ENCODE measurements at regions not wholly inside any gene's neighbourhood (a gene's known extent, or its start where the extent isn't known, plus 50 kb on each side); places are given as distances from the start of the nearest gene placed in this dataset.

DNA sequence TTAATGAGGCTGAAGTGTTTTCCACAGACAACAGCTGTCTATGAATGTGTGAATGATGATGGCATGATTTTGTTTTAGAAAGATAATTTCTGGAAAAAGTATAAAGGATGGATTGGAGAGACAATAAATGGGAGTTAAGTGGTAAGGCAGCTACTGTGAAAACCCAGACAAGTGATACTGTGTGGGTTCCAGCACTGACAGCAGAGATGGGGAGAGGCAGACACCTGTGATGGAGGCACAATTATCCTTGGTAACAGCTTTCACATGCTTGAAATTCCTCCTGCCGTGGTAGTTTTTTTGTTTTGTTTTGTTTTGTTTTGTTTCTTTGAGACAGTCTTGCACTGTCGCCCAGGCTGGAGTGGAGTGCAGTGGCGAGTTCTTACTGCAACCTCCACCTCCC is 189.3 kb downstream of the DEPDC1B start:
- TF ChIP-seq, protein P1, sequence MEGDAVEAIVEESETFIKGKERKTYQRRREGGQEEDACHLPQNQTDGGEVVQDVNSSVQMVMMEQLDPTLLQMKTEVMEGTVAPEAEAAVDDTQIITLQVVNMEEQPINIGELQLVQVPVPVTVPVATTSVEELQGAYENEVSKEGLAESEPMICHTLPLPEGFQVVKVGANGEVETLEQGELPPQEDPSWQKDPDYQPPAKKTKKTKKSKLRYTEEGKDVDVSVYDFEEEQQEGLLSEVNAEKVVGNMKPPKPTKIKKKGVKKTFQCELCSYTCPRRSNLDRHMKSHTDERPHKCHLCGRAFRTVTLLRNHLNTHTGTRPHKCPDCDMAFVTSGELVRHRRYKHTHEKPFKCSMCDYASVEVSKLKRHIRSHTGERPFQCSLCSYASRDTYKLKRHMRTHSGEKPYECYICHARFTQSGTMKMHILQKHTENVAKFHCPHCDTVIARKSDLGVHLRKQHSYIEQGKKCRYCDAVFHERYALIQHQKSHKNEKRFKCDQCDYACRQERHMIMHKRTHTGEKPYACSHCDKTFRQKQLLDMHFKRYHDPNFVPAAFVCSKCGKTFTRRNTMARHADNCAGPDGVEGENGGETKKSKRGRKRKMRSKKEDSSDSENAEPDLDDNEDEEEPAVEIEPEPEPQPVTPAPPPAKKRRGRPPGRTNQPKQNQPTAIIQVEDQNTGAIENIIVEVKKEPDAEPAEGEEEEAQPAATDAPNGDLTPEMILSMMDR (IDR thresholded peaks at IDR 0.05): no peak
- TF ChIP-seq POLR2A (IDR thresholded peaks at IDR 0.05): no peak
